Hepatocyte (in vitro differentiated cells): ENCODE measurements at regions not wholly inside any gene's neighbourhood (a gene's known extent, or its start where the extent isn't known, plus 50 kb on each side); places are given as distances from the start of the nearest gene placed in this dataset.

Source experiments
- DNase-seq: peaks from one replicate; pipeline ENCODE4 v3.0.0-alpha.2; 2016; ENCODE audit warnings: low spot score
- H2AFZ ChIP-seq: fragments of 200-600 bp; sonication (generic); 2 replicates; pipeline ENCODE4 v1.6.0; 2016; ENCODE audit warnings: antibody characterized with exemption, mild to moderate bottlenecking
- H3K27ac ChIP-seq: fragments of 200-600 bp; sonication (generic); 2 replicates; pipeline ENCODE4 v1.5.1; 2016; ENCODE audit warnings: mild to moderate bottlenecking
- H3K27me3 ChIP-seq: fragments of 200-600 bp; sonication (generic); 2 replicates; pipeline ENCODE4 v1.6.1; 2016
- H3K36me3 ChIP-seq: fragments of 200-600 bp; sonication (generic); replicated peaks from 2 replicates; pipeline ENCODE4 v1.5.1; 2016; ENCODE audit warnings: low read depth; ENCODE audit not compliant: insufficient read depth
- H3K4me1 ChIP-seq: fragments of 200-600 bp; sonication (generic); 2 replicates; pipeline ENCODE4 v1.5.1; 2016; ENCODE audit warnings: mild to moderate bottlenecking, moderate library complexity; ENCODE audit not compliant: insufficient read depth
- H3K4me2 ChIP-seq: fragments of 200-600 bp; sonication (generic); 2 replicates; pipeline ENCODE4 v1.6.0; 2016
- H3K4me3 ChIP-seq: fragments of 200-600 bp; sonication (generic); 2 replicates; pipeline ENCODE4 v1.5.1; 2016; ENCODE audit warnings: mild to moderate bottlenecking
- H3K79me2 ChIP-seq: fragments of 200-600 bp; sonication (generic); 2 replicates; pipeline ENCODE4 v1.6.0; 2017; ENCODE audit warnings: mild to moderate bottlenecking
- H3K9me2 ChIP-seq: fragments of 200-600 bp; sonication (generic); replicated peaks from 2 replicates; pipeline ENCODE4 v1.6.0; 2017; ENCODE audit warnings: mild to moderate bottlenecking; ENCODE audit not compliant: insufficient read depth
- H3K9me3 ChIP-seq: fragments of 200-600 bp; sonication (generic); 2 replicates; pipeline ENCODE4 v1.5.1; 2016; ENCODE audit warnings: low read depth, mild to moderate bottlenecking
- H4K20me1 ChIP-seq: fragments of 200-600 bp; sonication (generic); 2 replicates; pipeline ENCODE4 v1.6.0; 2016; ENCODE audit warnings: mild to moderate bottlenecking; ENCODE audit not compliant: insufficient read depth, poor library complexity, severe bottlenecking
- CTCF ChIP-seq: fragments of 200-600 bp; sonication (generic); IDR thresholded peaks from 2 replicates; pipeline ENCODE4 v1.5.1; 2016; ENCODE audit warnings: antibody characterized with exemption, mild to moderate bottlenecking; ENCODE audit not compliant: poor library complexity
- EZH2 ChIP-seq: fragments of 200-600 bp; sonication (generic); IDR thresholded peaks from 2 replicates; pipeline ENCODE4 v1.6.1; 2016; ENCODE audit warnings: antibody characterized with exemption, mild to moderate bottlenecking, borderline replicate concordance
- EZH2phosphoT487 ChIP-seq: fragments of 200-600 bp; sonication (generic); IDR thresholded peaks from one replicate; pipeline ENCODE4 v1.6.1; 2018; ENCODE audit warnings: antibody characterized with exemption, mild to moderate bottlenecking, low read depth, moderate library complexity; ENCODE audit not compliant: unreplicated experiment, severe bottlenecking
- WGBS: methylation state at CpG from one replicate; pipeline ENCODE4 v1.1.6; 2016; ENCODE audit warnings: low lambda C conversion rate; ENCODE audit errors: missing lambda C conversion rate; 5-methylcytosine and 5-hydroxymethylcytosine counted together

GRCh38 chr14:39716987-39717570 lies 284.8 kb upstream of the FBXO33 start:
- H3K9me2 ChIP-seq = no peaks in the 10 kb centered on the region
- no peaks in the 10 kb centered on the region for H3K4me1 ChIP-seq
- H3K79me2 ChIP-seq = no peaks in the 10 kb centered on the region
- no peak for DNase-seq
- H2AFZ ChIP-seq = no peak overlapping the region
- 82% methylated on average over 3 of the region's 3 CpGs for WGBS
- H3K9me3 ChIP-seq = no peaks in the 10 kb centered on the region
- H3K36me3 ChIP-seq = no peaks in the 10 kb centered on the region
- TF ChIP-seq EZH2phosphoT487 (no peak), CTCF (no peak), EZH2 (no peak)
- H4K20me1 ChIP-seq = no peaks in the 10 kb centered on the region
- no peaks in the 10 kb centered on the region for H3K27me3 ChIP-seq
- no peak overlapping the region for H3K4me3 ChIP-seq
- H3K27ac ChIP-seq = no peak overlapping the region
- H3K4me2 ChIP-seq = no peak overlapping the region

GRCh38 chr14:39712293-39712999 lies 280.2 kb upstream of the FBXO33 start:
- no peaks in the 10 kb centered on the region for H3K9me2 ChIP-seq
- TF ChIP-seq CTCF (no peak), EZH2 (no peak), EZH2phosphoT487 (no peak)
- H3K4me3 ChIP-seq = no peak overlapping the region
- no peak overlapping the region for H3K4me2 ChIP-seq
- H3K36me3 ChIP-seq = no peaks in the 10 kb centered on the region
- no peak overlapping the region for H3K27ac ChIP-seq
- WGBS = 75% methylated on average over 1 of the region's 1 CpG
- DNase-seq = no peak
- no peak overlapping the region for H2AFZ ChIP-seq
- H4K20me1 ChIP-seq = no peaks in the 10 kb centered on the region
- peaks cover 3% of the 10 kb centered on the region for H3K9me3 ChIP-seq
- H3K27me3 ChIP-seq = no peaks in the 10 kb centered on the region
- H3K4me1 ChIP-seq = no peaks in the 10 kb centered on the region
- H3K79me2 ChIP-seq = no peaks in the 10 kb centered on the region

GRCh38 chr14:39704594-39704993 lies 272.4 kb upstream of the FBXO33 start:
- DNase-seq = no peak
- no peak overlapping the region for H3K27ac ChIP-seq
- peak; percentile 17 for TF ChIP-seq CTCF
- TF ChIP-seq EZH2 = no peak
- no peak for TF ChIP-seq EZH2phosphoT487
- no peaks in the 10 kb centered on the region for H3K9me2 ChIP-seq
- H3K4me1 ChIP-seq = no peaks in the 10 kb centered on the region
- H4K20me1 ChIP-seq = no peaks in the 10 kb centered on the region
- H3K27me3 ChIP-seq = no peaks in the 10 kb centered on the region
- no peak overlapping the region for H2AFZ ChIP-seq
- H3K79me2 ChIP-seq = no peaks in the 10 kb centered on the region
- H3K9me3 ChIP-seq = peaks cover 3% of the 10 kb centered on the region
- H3K4me3 ChIP-seq = no peak overlapping the region
- H3K36me3 ChIP-seq = no peaks in the 10 kb centered on the region
- WGBS = 67% methylated on average over 2 of the region's 2 CpGs
- no peak overlapping the region for H3K4me2 ChIP-seq
